OCI-LY1 (cell line): ENCODE measurements at regions not wholly inside any gene's neighbourhood (a gene's known extent, or its start where the extent isn't known, plus 50 kb on each side); places are given as distances from the start of the nearest gene placed in this dataset.

ENCODE experiments used
- H2AFZ ChIP-seq: fragments of 200-600 bp; sonication (generic), shearing (Covaris generic); 2 replicates; pipeline ENCODE4 v1.6.0; 2014; ENCODE audit warnings: antibody characterized with exemption, mild to moderate bottlenecking, low read length
- H3F3A ChIP-seq: fragments of 200-600 bp; sonication (generic), shearing (Covaris generic); 2 replicates; pipeline ENCODE4 v1.6.0; 2014; ENCODE audit warnings: mild to moderate bottlenecking, antibody characterized with exemption, low read length, moderate library complexity; ENCODE audit not compliant: insufficient read depth
- H3K27ac ChIP-seq: fragments of 200-600 bp; sonication (generic); 2 replicates; pipeline ENCODE4 v1.5.1; 2014; ENCODE audit warnings: low read length, mixed run types, mild to moderate bottlenecking, low read depth; ENCODE audit not compliant: poor library complexity, severe bottlenecking
- H3K27me3 ChIP-seq: fragments of 200-600 bp; sonication (generic); 2 replicates; pipeline ENCODE4 v1.6.0; 2014; ENCODE audit warnings: antibody characterized with exemption, mild to moderate bottlenecking, low read length, moderate library complexity; ENCODE audit not compliant: insufficient read depth
- H3K36me3 ChIP-seq: fragments of 200-600 bp; sonication (generic); 2 replicates; pipeline ENCODE4 v1.6.1; 2014; ENCODE audit warnings: mild to moderate bottlenecking, antibody characterized with exemption, low read length, moderate library complexity, mixed read lengths; ENCODE audit not compliant: insufficient read depth
- H3K4me1 ChIP-seq: fragments of 200-600 bp; sonication (generic); 2 replicates; pipeline ENCODE4 v1.5.1; 2014; ENCODE audit warnings: mild to moderate bottlenecking, low read length, moderate library complexity; ENCODE audit not compliant: insufficient read depth, severe bottlenecking
- H3K4me2 ChIP-seq: fragments of 200-600 bp; sonication (generic), shearing (Covaris generic); 2 replicates; pipeline ENCODE4 v1.6.1; 2014; ENCODE audit warnings: low read length
- H3K4me3 ChIP-seq: fragments of 200-600 bp; sonication (generic); 2 replicates; pipeline ENCODE4 v1.5.1; 2014; ENCODE audit warnings: low read length, low read depth, mild to moderate bottlenecking, mixed read lengths; ENCODE audit not compliant: poor library complexity, severe bottlenecking
- H3K79me2 ChIP-seq: fragments of 200-600 bp; shearing (Covaris generic); 2 replicates; pipeline ENCODE4 v1.6.1; 2016; ENCODE audit warnings: mixed run types, low read length, mixed read lengths; ENCODE audit not compliant: insufficient read depth
- H3K9ac ChIP-seq: fragments of 200-600 bp; sonication (generic), shearing (Covaris generic); 2 replicates; pipeline ENCODE4 v1.6.1; 2014; ENCODE audit warnings: mild to moderate bottlenecking, low read length, mixed read lengths
- H3K9me2 ChIP-seq: fragments of 200-600 bp; sonication (generic), shearing (Covaris generic); 2 replicates; pipeline ENCODE4 v1.6.1; 2014; ENCODE audit warnings: low read depth, mild to moderate bottlenecking, low read length, mixed read lengths
- H3K9me3 ChIP-seq: fragments of 200-600 bp; shearing (Covaris generic); 2 replicates; pipeline ENCODE4 v1.6.1; 2014; ENCODE audit warnings: low read length, mixed read lengths
- H4K20me1 ChIP-seq: fragments of 200-600 bp; sonication (generic), shearing (Covaris generic); 2 replicates; pipeline ENCODE4 v1.6.0; 2016; ENCODE audit warnings: mild to moderate bottlenecking, low read length; ENCODE audit not compliant: insufficient read depth
- CTCF ChIP-seq: fragments of 200-600 bp; sonication (generic), shearing (Covaris generic); IDR thresholded peaks from 2 replicates; pipeline ENCODE4 v1.5.1; 2017; ENCODE audit warnings: mild to moderate bottlenecking, antibody characterized with exemption, low read length, moderate library complexity, mixed read lengths
- EZH2 ChIP-seq: fragments of 200-600 bp; sonication (generic), shearing (Covaris generic); IDR thresholded peaks from 2 replicates; pipeline ENCODE4 v1.8.0; 2017; ENCODE audit warnings: borderline replicate concordance, mixed run types, mild to moderate bottlenecking, antibody characterized with exemption, low read length, moderate library complexity, mixed read lengths

DNA sequence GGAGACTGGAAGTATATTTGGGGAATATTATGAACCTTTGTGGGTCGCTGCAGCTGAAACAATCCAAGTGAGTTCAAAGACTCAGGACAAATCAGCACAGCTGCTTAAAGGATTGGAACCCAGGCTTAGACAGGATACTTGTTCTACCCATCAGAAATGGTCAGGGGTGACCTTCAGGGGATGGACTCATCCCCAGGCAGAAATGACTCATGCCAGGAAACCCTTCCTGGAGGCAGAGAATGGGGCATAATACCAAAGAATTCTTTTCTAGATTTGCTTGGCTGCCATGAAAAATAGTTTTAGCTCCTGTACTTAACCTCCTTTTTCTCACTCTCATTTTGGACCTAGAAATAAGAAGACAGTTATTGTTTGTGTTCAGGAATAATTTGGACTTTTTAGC, 425.5 kb downstream of the TSN start:
- Histone ChIP-seq H4K20me1 (no peaks in the 10 kb centered on the region), H3K9me3 (no peaks in the 10 kb centered on the region), H3K4me1 (no peaks in the 10 kb centered on the region), H3K36me3 (peaks cover 14% of the 10 kb centered on the region; the same call in 1 of the 2 replicates), H2AFZ (no peak overlapping the region), H3K4me2 (no peak overlapping the region), H3K4me3 (no peak overlapping the region), H3K27me3 (no peaks in the 10 kb centered on the region), H3F3A (no peaks in the 10 kb centered on the region), H3K9ac (no peak overlapping the region), H3K79me2 (no peaks in the 10 kb centered on the region), H3K9me2 (no peaks in the 10 kb centered on the region), H3K27ac (no peak overlapping the region)
- TF ChIP-seq EZH2 (no peak), CTCF (no peak)

- Histone ChIP-seq H3K4me1 (no peaks in the 10 kb centered on the region), H3K9me2 (no peaks in the 10 kb centered on the region), H3K4me3 (no peak overlapping the region), H3K27ac (no peak overlapping the region), H3K9me3 (no peaks in the 10 kb centered on the region), H3F3A (no peaks in the 10 kb centered on the region), H3K79me2 (no peaks in the 10 kb centered on the region), H3K27me3 (no peaks in the 10 kb centered on the region), H2AFZ (no peak overlapping the region), H4K20me1 (no peaks in the 10 kb centered on the region), H3K9ac (no peak overlapping the region), H3K36me3 (peaks cover 14% of the 10 kb centered on the region; the same call in 1 of the 2 replicates), H3K4me2 (no peak overlapping the region)
- TF ChIP-seq EZH2 (no peak), CTCF (no peak)
Observed at GRCh38 chr2:122182616-122183355, 427.3 kb downstream of the TSN start.

GRCh38 chr2:122183890-122184289, 428.4 kb downstream of the TSN start:
- no peaks in the 10 kb centered on the region for H3F3A ChIP-seq
- H3K27me3 ChIP-seq, result no peaks in the 10 kb centered on the region
- no peaks in the 10 kb centered on the region for H3K4me1 ChIP-seq
- no peak overlapping the region for H3K9ac ChIP-seq
- TF ChIP-seq EZH2 (no peak), CTCF (no peak)
- no peaks in the 10 kb centered on the region for H3K79me2 ChIP-seq
- H3K9me2 ChIP-seq, result no peaks in the 10 kb centered on the region
- H3K9me3 ChIP-seq, result no peaks in the 10 kb centered on the region
- no peak overlapping the region for H2AFZ ChIP-seq
- H3K27ac ChIP-seq, result no peak overlapping the region
- H3K4me2 ChIP-seq, result no peak overlapping the region
- H3K4me3 ChIP-seq, result no peak overlapping the region
- H4K20me1 ChIP-seq, result no peaks in the 10 kb centered on the region
- peaks cover 14% of the 10 kb centered on the region; the same call in 1 of the 2 replicates for H3K36me3 ChIP-seq
